SK-N-SH treated with all-trans-retinoic acid at 6 μM for 48 hours (cell line): ENCODE measurements at regions not wholly inside any gene's neighbourhood (a gene's known extent, or its start where the extent isn't known, plus 50 kb on each side); places are given as distances from the start of the nearest gene placed in this dataset.

Source experiments
- ATAC-seq: fragments of 200-7000 bp; cut with Tn5 transposase; 3 replicates; pipeline ENCODE4 v1.9.1; 2020; ENCODE audit warnings: mild to moderate bottlenecking, moderate library complexity
- ARNTL ChIP-seq: fragments of 450-650 bp; formaldehyde crosslinking; IDR thresholded peaks from 2 replicates; pipeline ENCODE4 v1.5.0; 2020; ENCODE audit warnings: low read depth, mild to moderate bottlenecking, moderate library complexity, borderline replicate concordance
- BACH2 ChIP-seq: fragments of 250-450 bp; sonication (Bioruptor Pico); IDR thresholded peaks from 2 replicates; pipeline ENCODE4 v1.9.0; 2021; ENCODE audit warnings: mild to moderate bottlenecking, borderline replicate concordance
- CREB5 ChIP-seq: fragments of 250-450 bp; sonication (Bioruptor Pico); IDR thresholded peaks from 2 replicates; pipeline ENCODE4 v1.5.1; 2020; ENCODE audit warnings: low read depth, mild to moderate bottlenecking, moderate library complexity
- CSDC2 ChIP-seq: fragments of 250-450 bp; sonication (Bioruptor Pico); IDR thresholded peaks from 2 replicates; pipeline ENCODE4 v1.5.0; 2020; ENCODE audit warnings: mild to moderate bottlenecking, moderate library complexity
- CSRNP3 ChIP-seq: fragments of 250-450 bp; sonication (Bioruptor Pico); IDR thresholded peaks from 2 replicates; pipeline ENCODE4 v1.5.1; 2021; ENCODE audit warnings: mild to moderate bottlenecking, moderate library complexity
- ESRRG ChIP-seq: fragments of 250-450 bp; sonication (Bioruptor Pico); IDR thresholded peaks from 2 replicates; pipeline ENCODE4 v1.6.1; 2021; ENCODE audit warnings: mild to moderate bottlenecking
- GLIS3 ChIP-seq: fragments of 250-450 bp; sonication (Bioruptor Pico); IDR thresholded peaks from 2 replicates; pipeline ENCODE4 v1.5.0; 2020; ENCODE audit warnings: mild to moderate bottlenecking, moderate library complexity
- ISL1 ChIP-seq: fragments of 250-450 bp; sonication (Bioruptor Pico); IDR thresholded peaks from 2 replicates; pipeline ENCODE4 v2.1.2; 2022; ENCODE audit warnings: mild to moderate bottlenecking, moderate library complexity
- OSR1 ChIP-seq: fragments of 250-450 bp; sonication (Bioruptor Pico); IDR thresholded peaks from 2 replicates; pipeline ENCODE4 v1.8.0; 2022; ENCODE audit warnings: moderate library complexity, mild to moderate bottlenecking, inconsistent platforms
- POU6F1 ChIP-seq: fragments of 250-450 bp; sonication (Bioruptor Pico); IDR thresholded peaks from 2 replicates; pipeline ENCODE4 v1.8.0; 2021; ENCODE audit warnings: low read depth, mild to moderate bottlenecking, moderate library complexity, borderline replicate concordance
- PPARA ChIP-seq: fragments of 250-450 bp; sonication (Bioruptor Pico); IDR thresholded peaks from 2 replicates; pipeline ENCODE4 v1.5.0; 2020; ENCODE audit warnings: mild to moderate bottlenecking, borderline replicate concordance
- RARB ChIP-seq: fragments of 250-450 bp; sonication (Bioruptor Pico); IDR thresholded peaks from 2 replicates; pipeline ENCODE4 v1.8.0; 2021; ENCODE audit warnings: mild to moderate bottlenecking, moderate library complexity
- TCF4 ChIP-seq: fragments of 250-450 bp; sonication (Bioruptor Pico); IDR thresholded peaks from 2 replicates; pipeline ENCODE4 v1.8.0; 2021; ENCODE audit warnings: mild to moderate bottlenecking, moderate library complexity, borderline replicate concordance
- TOX ChIP-seq: fragments of 250-450 bp; sonication (Bioruptor Pico); IDR thresholded peaks from 2 replicates; pipeline ENCODE4 v1.8.0; 2021; ENCODE audit warnings: mild to moderate bottlenecking, moderate library complexity, borderline replicate concordance
- TSHZ2 ChIP-seq: fragments of 250-450 bp; sonication (Bioruptor Pico); IDR thresholded peaks from 2 replicates; pipeline ENCODE4 v1.5.0; 2020; ENCODE audit warnings: mild to moderate bottlenecking, moderate library complexity
- ZC3H10 ChIP-seq: fragments of 250-450 bp; sonication (Bioruptor Pico); IDR thresholded peaks from 2 replicates; pipeline ENCODE4 v1.5.1; 2021; ENCODE audit warnings: mild to moderate bottlenecking, moderate library complexity
- ZFP3 ChIP-seq: fragments of 250-450 bp; sonication (Bioruptor Pico); IDR thresholded peaks from 2 replicates; pipeline ENCODE4 v1.5.0; 2020; ENCODE audit warnings: mild to moderate bottlenecking, moderate library complexity
- ZFP30 ChIP-seq: fragments of 450-650 bp; formaldehyde crosslinking; IDR thresholded peaks from 2 replicates; pipeline ENCODE4 v1.5.0; 2022; ENCODE audit warnings: mild to moderate bottlenecking, moderate library complexity
- ZNF565 ChIP-seq: fragments of 450-650 bp; formaldehyde crosslinking; conservative IDR thresholded peaks from 2 replicates; pipeline ENCODE4 v1.5.0; 2020; ENCODE audit warnings: low read depth, mild to moderate bottlenecking, moderate library complexity

- TF ChIP-seq ZNF565 (no peak), POU6F1 (no peak), CSRNP3 (CRISPR knock-in tag) (no peak)
- TF ChIP-seq, all 23 proteins: peak for 0
- no peak for ATAC-seq
Observed at GRCh38 chr15:26096581-26096980, 233.5 kb upstream of the ATP10A start.

- TF ChIP-seq ARNTL = no peak
- no peak for TF ChIP-seq TOX (CRISPR knock-in tag)
- TF ChIP-seq ZC3H10 (CRISPR knock-in tag) = no peak
- no peak for TF ChIP-seq BACH2 (CRISPR knock-in tag)
- TF ChIP-seq ZFP30 = no peak
- TF ChIP-seq OSR1 (CRISPR knock-in tag) = no peak
- TF ChIP-seq POU6F1 = no peak
- no peak for TF ChIP-seq TSHZ2 (CRISPR knock-in tag)
- TF ChIP-seq ZNF565 = no peak
- TF ChIP-seq TCF4 (CRISPR knock-in tag) = no peak
- TF ChIP-seq ISL1 (CRISPR knock-in tag) = no peak
- TF ChIP-seq RARB = no peak
- TF ChIP-seq ZFP3 = no peak
- no peak for TF ChIP-seq CREB5 (CRISPR knock-in tag)
- TF ChIP-seq PPARA (CRISPR knock-in tag) = no peak
- no peak for TF ChIP-seq CSRNP3 (CRISPR knock-in tag)
- TF ChIP-seq, all 23 proteins: peak for 0
- ATAC-seq = no peak
Observed at GRCh38 chr15:26095710-26096330, 232.7 kb upstream of the ATP10A start.

GRCh38 chr15:26091184-26091583 is 228.1 kb upstream of the ATP10A start:
- no peak for ATAC-seq
- no peak for TF ChIP-seq TSHZ2 (CRISPR knock-in tag)
- TF ChIP-seq CSRNP3 (CRISPR knock-in tag) = no peak
- no peak for TF ChIP-seq ESRRG (CRISPR knock-in tag)
- no peak for TF ChIP-seq ZFP3
- TF ChIP-seq CSDC2 (CRISPR knock-in tag) = no peak
- no peak for TF ChIP-seq GLIS3 (CRISPR knock-in tag)
- TF ChIP-seq POU6F1 = no peak
- no peak for TF ChIP-seq TOX (CRISPR knock-in tag)
- no peak for TF ChIP-seq ZFP30
- no peak for TF ChIP-seq ISL1 (CRISPR knock-in tag)
